Endothelial cell of hepatic sinusoid (primary cell): ENCODE measurements at regions not wholly inside any gene's neighbourhood (a gene's known extent, or its start where the extent isn't known, plus 50 kb on each side); places are given as distances from the start of the nearest gene placed in this dataset.
"Not testable (repeated sequence)": the region's sequence is repeated elsewhere in the genome, so short reads cannot be mapped to it uniquely, and the experiment has no call there.

Source experiments
- in situ Hi-C: cut with HindIII; loops from 2 replicates; pipeline ENCODE4 v1.10.0; 2017; ENCODE audit warnings: low sequenced_read_pairs

DNA sequence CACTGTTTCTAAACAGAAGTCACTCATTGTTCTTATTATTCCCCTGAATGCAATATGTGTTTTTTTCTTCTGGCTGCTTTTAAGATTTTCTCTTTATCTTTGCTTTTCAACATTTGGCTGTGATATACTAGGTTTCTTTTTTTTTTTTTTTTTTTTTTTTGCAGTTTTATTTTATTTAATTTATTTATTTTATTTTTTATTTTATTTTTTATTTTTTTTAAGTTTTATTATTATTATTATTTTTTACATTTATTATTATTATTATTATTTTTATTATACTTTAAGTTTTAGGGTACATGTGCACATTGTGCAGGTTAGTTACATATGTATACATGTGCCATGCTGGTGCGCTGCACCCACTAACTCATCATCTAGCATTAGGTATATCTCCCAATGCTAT lies 221.9 kb downstream of the UTP18 start:
- in situ Hi-C loops = not testable (repeated sequence)

DNA sequence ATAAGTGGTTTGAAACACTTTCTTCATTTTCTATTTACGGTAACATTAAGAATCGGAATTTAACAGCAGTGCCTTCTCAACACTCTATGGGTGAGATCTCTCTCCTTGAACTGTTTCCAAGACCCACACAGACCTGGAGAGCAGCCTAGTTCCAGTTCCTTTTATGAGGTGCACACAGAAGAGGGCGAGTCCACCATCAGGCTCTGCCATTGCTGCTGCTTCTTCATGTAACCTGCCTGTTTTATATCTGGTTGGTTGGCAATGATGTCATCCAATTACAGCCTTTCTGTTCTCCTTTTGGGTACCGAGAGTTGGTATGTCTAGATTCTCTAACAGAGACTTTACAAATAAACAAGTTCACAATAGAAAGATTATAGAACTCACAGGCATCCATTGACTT lies 225.7 kb downstream of the UTP18 start:
- in situ Hi-C loops = no loop called here

DNA sequence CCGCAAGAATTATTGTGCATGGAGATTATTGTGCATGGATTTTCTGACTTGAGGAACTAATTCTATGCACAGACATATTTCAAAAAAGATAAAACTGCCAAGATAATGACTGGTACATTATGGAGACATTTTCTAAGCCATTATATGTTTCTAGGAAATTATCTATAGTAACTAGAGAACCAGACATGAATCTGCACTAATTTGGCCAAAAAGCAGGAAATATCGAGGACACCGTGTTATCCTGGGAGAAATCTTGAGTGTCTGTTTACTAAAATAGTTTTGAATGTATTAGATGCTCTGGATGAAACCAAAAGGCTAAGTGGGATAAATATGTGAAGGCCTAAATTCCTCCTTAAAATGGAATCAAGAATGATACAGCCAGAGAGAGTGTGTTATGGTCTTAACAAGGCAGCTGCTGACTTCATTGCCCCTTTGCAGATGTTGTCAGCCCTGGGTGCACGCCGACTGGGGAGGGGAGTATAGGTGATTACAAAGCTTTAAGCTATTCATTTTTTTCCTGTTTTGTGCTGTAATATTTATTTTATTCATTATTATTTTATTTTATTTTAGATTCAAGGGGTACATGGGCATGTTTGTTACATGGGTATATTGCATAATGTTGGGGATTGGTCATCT lies 226.7 kb downstream of the UTP18 start:
- in situ Hi-C loops = no loop called here

DNA sequence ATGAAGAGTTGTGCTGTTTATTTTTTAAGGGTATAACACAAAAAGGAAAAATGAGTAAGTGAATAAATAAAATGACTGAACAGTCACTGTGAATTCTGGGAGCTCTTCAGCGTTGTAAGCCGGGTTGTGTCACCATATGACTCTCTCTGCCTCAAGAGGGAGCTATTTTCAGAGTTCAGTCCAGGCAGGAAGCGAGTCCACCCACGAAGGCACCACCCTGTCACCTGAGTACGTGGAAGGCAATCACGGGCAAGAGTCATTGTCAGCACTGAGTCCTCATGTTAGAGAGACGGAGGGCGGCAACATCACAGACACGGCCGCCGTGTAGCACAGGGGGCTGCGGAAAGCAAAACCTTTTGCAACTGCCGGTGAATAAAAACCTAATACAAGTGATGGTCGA lies 227.6 kb downstream of the UTP18 start:
- in situ Hi-C loops = no loop called here

DNA sequence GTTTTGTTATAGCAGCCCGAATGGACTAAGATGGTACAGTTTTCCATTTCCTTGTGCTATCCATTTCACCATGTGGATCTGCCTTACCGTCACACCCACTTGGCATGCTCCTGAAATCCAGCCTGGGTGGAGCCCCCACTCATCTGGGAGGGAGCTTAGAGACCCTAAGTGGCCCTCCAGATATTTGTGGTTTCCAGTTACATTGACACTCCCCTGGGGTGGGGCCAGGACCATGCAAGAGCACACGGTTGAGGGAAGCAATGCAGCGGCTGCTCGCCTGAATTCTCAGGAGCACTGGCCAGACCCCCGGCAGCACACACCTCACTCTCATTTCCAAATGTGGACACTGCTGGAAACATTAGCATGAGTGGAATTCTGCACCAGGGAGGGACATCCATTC lies 231.1 kb downstream of the UTP18 start:
- in situ Hi-C loops = no loop called here

DNA sequence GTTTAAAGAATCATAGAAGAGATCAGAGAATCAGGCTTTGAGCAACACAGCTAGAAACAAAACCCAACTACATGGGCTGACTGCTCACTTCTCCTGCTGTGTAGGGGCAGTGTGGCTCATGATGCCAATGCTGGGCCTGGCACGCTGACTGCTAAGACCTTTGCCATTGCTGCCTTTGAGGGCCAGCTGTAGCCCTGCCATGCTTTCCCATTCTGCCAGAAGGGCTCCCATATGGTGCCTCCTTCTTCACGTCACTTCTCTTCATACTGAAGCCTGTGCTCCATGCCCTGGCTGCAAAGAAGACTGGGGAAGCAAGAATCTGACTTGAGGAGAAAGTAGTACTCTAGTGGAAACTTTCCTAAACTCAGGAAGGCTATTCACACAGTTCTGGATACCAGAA lies 232.9 kb downstream of the UTP18 start:
- in situ Hi-C loops = no loop called here

DNA sequence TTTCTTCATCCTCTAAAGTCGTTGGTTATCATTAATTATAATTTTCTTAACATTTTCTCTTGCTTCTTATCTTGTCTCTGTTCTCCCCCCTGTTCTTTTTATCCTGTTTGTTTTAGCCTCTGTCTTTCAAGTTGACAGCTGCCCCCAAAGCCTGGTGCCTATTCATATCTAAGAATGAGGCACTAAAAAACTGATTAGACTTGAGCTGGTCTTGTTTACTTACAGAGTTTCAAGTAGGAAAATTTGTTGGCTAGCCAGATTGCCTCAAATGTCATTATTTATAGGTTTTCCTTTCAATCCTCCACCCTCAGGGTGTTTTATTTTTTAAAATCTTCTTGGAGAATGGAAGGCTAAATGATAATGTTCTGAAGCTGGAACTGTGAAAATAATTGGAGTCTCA lies 236.0 kb downstream of the UTP18 start:
- in situ Hi-C loops = no loop called here

DNA sequence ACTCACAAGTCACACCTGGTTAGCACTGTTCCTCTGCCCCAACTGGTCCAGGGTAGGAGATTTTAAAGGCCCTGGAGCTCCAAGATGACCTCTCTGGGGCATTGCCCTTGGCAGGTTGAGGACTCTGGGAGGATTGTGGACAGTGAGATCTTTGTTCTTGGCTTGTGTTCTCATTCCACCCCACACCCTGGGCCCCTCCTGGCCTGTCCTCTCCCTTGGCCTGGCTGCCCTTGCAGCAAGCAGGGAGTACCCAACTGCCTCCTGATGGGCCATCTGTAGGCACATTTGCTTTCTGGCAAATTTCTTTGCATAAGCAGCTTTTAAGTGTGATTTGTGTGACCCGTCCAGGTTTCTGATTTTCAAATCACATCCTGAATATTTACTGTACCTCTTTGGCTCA lies 239.6 kb downstream of the UTP18 start:
- in situ Hi-C loops = no loop called here

DNA sequence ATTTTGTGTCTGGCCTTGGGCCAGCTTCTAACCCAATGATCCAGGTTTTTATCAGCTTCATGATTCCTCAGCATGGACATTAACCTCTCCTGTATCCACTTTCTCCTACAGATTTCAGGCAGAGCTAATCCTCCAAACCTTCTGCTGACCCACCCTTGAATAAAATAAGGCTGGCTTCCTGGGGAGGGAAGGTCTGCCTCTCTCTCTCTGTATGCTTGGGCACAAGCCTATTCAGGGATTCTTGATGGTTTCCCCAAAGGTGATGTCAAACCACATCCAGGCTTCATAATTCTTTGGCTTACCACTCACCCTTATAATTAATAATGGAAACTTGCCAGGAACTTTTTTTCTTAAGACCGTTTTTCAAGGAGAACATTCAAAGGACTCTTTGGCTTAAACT lies 240.1 kb downstream of the UTP18 start:
- in situ Hi-C loops = no loop called here

DNA sequence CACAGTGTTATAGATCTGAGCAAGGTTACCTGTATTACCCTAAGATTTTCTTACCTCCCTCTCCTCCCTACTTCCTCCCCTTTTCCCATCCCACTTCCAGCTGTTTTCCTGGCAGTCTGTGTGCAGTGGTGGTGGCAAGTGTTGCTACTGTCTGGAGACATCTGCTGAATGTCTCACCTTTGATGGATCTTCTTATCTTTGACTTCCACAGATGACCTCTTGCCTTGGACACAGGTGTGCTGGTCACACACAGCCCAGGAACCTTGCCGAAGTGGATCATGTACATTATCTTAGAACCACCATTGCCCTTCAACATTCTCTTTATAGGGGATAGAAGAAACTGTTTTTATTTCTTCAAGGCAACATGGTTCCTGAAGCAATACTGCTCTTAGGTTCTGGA lies 245.1 kb downstream of the UTP18 start:
- in situ Hi-C loops = no loop called here

DNA sequence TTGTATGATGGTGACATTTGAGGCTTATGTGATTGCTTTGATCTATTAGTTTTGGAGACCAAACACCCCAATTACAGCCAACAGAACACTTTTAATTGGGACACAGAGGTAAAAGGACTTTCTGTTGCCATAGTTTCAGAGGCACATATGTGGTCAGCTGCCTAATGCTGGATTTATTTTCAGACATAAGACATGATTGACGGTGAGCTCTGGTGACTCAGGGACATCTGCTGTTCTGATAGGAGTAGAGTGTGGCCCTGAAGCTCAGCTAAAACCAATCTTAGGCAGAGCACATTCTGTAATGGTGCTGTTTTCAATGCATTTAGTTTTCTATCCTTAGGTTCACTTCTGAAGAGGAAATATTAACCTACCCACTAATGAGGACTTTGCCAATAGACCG lies 247.1 kb downstream of the UTP18 start:
- in situ Hi-C loops = no loop called here

DNA sequence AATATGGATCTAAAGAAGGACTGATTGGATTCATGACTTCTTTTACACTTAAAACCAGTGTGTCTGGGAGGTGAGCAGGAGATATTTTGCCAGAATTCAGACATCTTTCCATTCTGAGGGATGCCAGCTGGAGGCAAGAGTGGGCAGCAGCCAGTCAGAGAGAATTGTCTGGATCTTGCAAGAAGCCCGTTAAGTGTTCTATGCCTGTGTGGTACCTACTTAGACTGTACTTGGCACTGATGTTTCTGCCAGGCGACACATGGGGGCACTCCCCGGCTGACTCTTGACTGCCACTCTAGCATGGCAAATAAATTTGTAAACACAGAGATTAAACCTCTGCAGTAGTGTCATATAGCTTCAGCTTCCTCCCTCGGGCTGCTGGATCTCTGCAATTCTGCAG lies 247.7 kb downstream of the UTP18 start:
- in situ Hi-C loops = no loop called here

DNA sequence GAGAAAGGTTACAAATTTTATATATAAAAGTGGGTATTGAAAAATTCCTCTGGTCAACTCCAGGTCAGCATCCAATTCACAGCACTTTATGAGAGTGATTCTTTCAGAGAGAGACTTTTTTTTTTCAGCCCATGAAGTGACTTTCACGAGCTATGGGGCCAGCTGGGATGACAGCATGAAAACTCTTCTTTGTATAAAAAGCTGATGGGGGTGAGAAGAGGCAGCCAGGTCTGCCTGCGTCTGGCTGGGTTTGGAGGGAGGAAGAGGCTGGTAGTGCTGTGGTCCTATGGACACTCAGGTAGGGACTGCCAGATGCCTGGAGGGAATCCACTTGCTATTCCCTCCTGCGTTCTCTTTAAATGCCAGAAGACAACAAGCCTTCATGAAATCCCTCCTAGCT lies 250.6 kb downstream of the UTP18 start:
- in situ Hi-C loops = loop anchor here (10.0 kb wide), 1 partner anchor 56 kb away; no protein-coding TSS in a partner anchor

DNA sequence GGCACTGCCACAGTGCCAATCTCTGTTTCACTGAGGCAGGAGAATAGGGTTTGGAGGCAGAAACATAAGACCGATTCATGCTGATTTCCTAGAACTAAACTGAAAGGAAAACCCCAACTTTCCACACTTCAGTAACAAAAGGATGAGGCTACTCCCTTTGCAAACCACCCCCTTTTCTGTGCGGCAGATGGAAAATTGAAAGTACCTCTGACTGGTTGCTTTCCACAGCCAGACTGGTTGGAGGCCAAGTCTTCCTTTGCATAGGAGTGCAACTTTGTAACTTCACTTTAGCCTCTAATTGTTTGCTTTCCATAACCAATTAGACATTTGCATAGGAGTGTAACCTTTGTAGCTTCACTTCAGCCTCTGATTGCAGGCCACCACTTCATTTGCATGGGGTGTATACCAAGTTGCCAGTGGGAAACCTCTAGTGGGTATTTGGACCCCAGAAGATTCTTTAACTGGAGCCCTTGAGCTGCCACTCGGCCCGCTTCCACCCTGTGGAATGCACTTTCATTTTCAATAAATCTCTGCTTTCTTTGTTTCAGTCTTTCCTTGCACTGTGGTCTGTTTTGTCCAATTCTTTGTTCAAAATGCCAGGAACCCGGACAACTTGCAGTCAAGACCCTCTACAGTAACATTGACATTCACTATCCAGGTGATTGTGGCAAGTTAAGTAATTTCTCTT lies 252.0 kb downstream of the UTP18 start:
- in situ Hi-C loops = loop anchor here (10.0 kb wide), 1 partner anchor 58 kb away; no protein-coding TSS in a partner anchor

DNA sequence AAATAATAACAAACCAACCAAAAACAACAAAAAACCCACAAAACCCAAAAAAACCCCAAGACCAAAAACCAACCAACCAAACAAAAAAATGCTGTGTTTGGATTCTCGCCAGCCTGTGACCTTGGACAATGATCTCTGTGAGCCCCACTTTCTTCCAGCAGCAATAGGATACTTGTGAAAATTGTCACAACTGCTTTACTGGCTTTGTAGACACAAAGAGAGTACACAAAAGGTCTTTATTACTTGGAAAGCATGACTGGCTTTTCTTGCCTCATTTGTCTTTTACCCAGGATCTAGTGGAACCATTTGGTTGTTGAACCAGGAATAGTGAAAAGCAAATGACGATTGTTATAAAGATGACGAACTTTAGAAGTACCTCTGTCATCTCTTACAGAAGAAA lies 256.6 kb downstream of the UTP18 start:
- in situ Hi-C loops = loop anchor here (10.0 kb wide), 1 partner anchor 62 kb away; no protein-coding TSS in a partner anchor

DNA sequence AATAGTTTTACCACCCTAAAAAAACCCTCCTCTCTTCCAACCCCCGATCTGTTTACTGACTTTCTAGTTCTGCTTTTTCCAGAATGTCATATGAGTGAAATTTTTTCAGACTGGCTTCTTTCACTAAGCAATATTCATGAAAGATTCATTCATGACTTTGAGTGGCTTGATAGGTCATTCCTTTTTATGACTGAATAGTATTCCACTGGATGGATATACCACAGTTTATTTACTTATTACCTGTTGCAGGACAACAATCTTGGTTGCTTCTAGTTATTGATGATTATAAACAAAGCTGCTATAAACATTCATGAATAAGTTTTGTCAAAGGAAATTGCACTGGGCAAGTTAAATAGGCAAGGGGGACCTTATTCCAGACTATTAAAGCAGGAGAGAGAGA lies 264.2 kb downstream of the UTP18 start:
- in situ Hi-C loops = loop anchor here (5.0 kb wide), 1 partner anchor 52 kb away; no protein-coding TSS in a partner anchor

DNA sequence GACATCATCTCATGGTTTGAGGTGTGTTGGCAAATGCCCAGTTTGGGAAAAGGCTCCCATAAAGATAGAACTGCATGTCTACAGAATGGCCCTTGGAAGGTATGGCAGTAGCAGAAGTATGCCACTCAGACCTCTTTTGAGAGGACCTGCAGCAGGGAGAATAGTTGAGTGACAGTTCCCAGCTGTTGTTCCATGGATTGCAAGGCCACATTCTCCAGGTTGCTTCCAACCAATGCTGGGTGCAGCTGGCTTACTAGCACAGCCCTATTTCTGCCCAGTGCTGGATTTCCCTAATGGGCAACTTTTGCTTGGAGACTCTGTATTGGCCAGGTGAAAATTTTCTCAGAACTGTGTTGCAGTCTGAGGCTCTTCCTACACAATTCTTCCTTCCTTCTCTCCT lies 266.2 kb downstream of the UTP18 start:
- in situ Hi-C loops = no loop called here

DNA sequence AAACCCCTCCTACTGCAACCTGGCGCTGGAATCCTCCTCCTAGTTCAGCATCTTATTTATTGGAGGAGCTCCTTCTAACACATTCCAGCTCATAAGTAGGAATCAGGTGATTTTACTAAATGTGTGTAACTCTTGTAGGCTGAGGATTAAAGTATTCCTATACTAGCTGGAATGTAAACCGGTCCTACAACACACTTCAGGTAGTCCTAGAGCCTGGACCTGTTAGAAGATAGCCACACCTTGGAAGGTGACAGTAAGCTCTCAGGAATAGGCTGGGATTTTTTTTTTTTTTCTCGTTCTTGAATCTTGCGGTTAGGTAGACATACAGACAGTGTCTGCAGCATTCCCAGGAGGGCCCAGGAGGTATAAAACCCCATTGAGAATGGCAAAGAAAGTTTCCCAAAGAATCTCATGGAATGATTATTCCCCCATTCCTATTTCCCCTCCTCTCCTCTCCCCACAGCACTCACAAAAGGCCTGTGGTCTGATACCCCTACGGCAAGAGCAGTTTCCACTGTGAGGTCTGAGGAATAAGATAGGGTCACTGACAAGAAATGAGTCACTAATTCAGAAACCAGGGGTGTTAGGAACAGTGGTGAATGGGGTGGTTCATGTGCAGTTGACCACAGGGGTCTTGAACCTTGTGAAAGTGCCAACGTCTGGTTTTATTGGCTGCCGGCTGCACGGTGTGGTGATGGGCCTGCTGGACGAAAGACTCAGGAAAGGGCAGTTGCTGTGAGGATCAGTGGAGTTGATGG lies 267.1 kb downstream of the UTP18 start:
- in situ Hi-C loops = no loop called here

DNA sequence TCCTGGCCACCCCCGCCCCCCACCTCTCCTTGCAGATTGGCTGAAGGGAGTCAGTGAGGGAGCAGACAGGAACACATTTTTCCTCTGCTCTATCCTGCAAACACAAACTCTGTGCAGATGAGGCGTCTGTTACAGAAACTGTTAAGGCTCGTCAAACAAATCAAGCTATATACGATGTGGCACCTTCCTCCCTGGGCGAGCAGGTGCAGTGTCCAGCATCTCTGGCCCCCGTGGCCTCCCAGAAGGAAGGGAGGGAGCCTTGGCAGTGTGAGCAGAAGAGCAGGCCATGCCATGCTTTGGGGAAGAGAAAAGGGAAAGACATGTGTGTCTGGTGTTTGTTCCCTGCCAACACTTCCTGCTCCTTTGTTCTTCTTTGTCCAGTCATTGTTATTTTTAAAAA lies 267.8 kb downstream of the UTP18 start:
- in situ Hi-C loops = no loop called here

DNA sequence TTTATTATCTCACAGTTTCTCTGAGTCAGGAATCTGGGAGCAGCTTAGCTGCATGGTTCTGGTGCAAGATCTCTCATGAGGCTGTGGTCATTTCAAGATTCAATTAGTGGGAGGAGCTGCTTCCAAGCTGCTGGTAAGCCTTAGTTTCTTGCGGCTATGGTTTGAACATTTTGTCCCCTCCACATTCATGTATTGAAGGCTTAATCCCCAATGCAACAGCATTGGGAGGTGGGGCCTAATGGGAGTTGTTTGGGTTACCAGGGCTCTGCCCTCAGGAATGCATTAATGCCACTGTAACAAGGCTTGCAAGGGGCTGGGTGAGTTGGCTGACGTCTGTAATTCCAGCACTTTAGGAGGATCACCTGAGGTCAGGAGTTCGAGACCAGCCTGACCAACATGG lies 272.9 kb downstream of the UTP18 start:
- in situ Hi-C loops = no loop called here

DNA sequence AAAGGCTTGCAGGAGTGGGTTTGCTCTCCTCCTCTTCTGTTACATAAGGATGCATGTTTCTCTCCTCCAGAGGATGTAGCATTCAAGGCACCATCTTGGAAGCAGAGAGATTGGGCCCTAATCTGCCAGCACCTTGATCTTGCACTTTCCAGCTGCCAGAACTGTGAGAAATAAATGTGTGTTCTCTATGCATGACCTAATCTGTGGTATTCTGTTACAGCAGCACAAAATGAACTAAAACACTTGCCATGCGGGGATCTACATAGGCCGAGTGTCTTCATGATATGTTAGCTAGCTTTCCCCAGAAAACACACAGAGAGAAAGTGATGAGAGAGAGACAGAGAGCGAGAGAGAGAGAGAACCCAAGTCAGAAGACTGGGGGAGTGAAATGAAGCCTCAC lies 273.5 kb downstream of the UTP18 start:
- in situ Hi-C loops = no loop called here

DNA sequence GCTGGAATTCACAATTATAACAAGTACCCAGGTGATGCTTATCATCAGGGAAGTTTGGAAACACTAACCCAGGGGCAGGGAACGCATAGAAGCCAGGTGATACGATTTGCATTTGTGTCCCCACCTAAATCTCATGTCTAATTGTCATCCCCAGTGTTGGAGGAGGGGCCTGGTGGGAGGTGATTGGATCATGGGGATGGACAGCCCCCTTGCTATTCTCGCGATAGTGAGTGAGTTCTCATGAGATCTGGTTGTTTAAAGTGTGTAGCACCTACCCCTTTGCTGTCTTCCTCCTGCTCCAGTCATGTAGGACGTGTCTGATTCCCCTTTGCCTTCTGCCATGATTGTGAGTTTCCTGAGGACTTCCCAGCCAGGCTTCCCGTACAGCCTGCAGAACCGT lies 276.3 kb downstream of the UTP18 start:
- in situ Hi-C loops = no loop called here
